Mucosa of rectum (tissue), 2 donors: ENCODE measurements at regions not wholly inside any gene's neighbourhood (a gene's known extent, or its start where the extent isn't known, plus 50 kb on each side); places are given as distances from the start of the nearest gene placed in this dataset.

Source experiments
- H3K27ac ChIP-seq, 2 donors: one replicate each; pipeline ENCODE4 v1.7.0; 2013; ENCODE audit warnings: inconsistent platforms in 2 of 2, low read depth in 2 of 2, low read length in 2 of 2
- H3K27me3 ChIP-seq, 2 donors: one replicate each; pipeline ENCODE4 v1.7.0; 2013; ENCODE audit warnings: low read length in 2 of 2; ENCODE audit not compliant: control insufficient read depth in 2 of 2, insufficient read depth in 2 of 2
- H3K36me3 ChIP-seq, 2 donors: one replicate each; pipeline ENCODE4 v1.7.0; 2013; ENCODE audit warnings: low read length in 2 of 2; ENCODE audit not compliant: control insufficient read depth in 2 of 2, insufficient read depth in 2 of 2
- H3K4me1 ChIP-seq, 2 donors: one replicate each; pipeline ENCODE4 v1.7.0; 2013; ENCODE audit warnings: low read length in 2 of 2, mild to moderate bottlenecking in 1 of 2; ENCODE audit not compliant: control insufficient read depth in 2 of 2, insufficient read depth in 2 of 2
- H3K4me3 ChIP-seq, 2 donors: one replicate each; pipeline ENCODE4 v1.7.0; 2013; ENCODE audit warnings: low read length in 2 of 2
- H3K9ac ChIP-seq, 2 donors: one replicate each; pipeline ENCODE4 v1.7.0; 2013; ENCODE audit warnings: low read length in 2 of 2, low read depth in 1 of 2, mild to moderate bottlenecking in 1 of 2
- H3K9me3 ChIP-seq, 2 donors: one replicate each; pipeline ENCODE4 v1.7.0; 2013; ENCODE audit warnings: low read length in 2 of 2; ENCODE audit not compliant: control insufficient read depth in 2 of 2
- donor health status: healthy.
- donor health status: Normal muscosa, but diverticular disease.

DNA sequence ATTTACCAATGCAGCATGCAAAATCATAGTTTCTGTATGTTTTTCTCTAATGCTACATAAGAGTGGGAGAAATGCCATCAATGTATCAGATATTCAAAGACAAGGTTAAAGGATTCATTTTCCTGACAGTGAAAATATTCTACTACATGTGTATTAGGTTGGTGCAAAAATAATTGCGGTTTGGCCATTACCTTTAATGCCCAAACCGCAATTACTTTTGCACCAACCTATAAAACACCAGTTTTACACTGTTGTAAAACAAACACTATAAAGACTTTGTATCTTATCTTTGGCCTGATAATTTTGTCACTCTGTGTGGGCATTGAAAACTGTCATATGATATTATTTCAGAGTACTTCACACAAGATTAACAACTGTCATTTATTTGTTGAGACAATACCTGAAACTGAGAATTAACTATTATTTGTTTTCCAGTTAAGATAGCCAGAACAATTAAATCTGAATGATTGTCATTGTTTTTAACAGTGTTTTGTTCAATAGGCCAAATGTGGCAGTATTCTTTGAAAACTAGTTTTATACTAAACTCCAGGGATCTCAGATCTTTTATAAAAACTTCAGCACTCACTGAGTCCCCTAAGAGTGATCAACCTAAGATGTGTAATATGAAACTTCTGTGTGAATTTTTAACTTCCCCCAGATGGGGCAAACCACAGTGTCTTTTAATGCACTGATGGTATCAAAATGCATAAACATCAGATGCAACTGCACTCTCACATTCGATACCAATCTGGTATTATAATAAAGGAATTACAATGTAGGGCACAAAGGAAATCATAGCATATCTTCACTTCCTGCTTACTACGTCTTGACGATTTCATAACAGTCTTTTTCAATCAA, 53.8 kb upstream of the FBN2 start:
- no peak overlapping the region for H3K4me3 ChIP-seq
- no peaks in the 10 kb centered on the region for H3K4me1 ChIP-seq
- H3K27me3 ChIP-seq: no peaks in the 10 kb centered on the region
- no peaks in the 10 kb centered on the region for H3K36me3 ChIP-seq
- H3K9ac ChIP-seq: no peak overlapping the region
- no peak overlapping the region for H3K27ac ChIP-seq
- no peaks in the 10 kb centered on the region for H3K9me3 ChIP-seq

DNA sequence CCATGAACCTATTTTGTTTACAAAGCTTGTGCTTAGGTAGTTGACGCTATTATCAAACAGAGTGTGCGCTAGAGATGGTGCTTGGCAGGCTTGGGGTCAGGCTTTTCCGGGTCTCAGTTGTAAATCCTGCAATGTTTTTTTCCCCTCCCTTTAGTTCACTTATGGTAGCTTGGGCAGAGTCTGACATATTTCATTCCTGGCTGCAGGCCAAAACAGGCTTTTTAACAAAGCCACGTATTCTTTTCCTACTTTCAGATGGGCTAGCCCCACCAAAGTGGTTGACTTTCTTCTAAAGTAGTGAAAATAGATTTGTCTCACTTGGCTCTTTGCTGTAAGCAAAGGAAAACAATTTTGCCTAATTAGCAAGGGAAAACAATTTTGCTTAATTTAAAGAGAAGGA, 58.0 kb upstream of the FBN2 start:
- H3K36me3 ChIP-seq: no peaks in the 10 kb centered on the region
- no peaks in the 10 kb centered on the region for H3K4me1 ChIP-seq
- no peak overlapping the region for H3K27ac ChIP-seq
- no peaks in the 10 kb centered on the region for H3K9me3 ChIP-seq
- H3K4me3 ChIP-seq: no peak overlapping the region
- H3K9ac ChIP-seq: no peak overlapping the region
- H3K27me3 ChIP-seq: no peaks in the 10 kb centered on the region

DNA sequence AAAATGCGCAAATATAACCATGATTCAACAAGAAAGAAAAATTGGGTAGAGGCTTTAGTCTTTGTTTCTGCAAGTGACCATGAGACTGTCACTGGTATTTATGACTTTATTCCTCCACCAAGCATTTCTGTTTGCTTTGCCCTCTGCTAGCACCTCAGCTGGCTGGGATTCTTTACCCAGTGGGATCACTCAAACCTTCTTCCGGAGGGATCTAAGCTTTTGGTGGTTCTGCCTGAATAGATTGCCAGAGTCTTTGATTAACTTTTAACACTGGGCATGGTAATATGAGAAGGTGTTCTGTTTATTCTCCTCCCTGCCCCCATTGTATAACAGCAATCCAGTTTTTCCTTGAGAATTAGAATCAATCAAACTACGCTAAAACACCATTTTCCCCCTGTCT, 59.1 kb upstream of the FBN2 start:
- no peak overlapping the region for H3K27ac ChIP-seq
- H3K4me3 ChIP-seq: no peak overlapping the region
- no peak overlapping the region for H3K9ac ChIP-seq
- H3K4me1 ChIP-seq: no peaks in the 10 kb centered on the region
- H3K36me3 ChIP-seq: no peaks in the 10 kb centered on the region
- H3K9me3 ChIP-seq: no peaks in the 10 kb centered on the region
- no peaks in the 10 kb centered on the region for H3K27me3 ChIP-seq

DNA sequence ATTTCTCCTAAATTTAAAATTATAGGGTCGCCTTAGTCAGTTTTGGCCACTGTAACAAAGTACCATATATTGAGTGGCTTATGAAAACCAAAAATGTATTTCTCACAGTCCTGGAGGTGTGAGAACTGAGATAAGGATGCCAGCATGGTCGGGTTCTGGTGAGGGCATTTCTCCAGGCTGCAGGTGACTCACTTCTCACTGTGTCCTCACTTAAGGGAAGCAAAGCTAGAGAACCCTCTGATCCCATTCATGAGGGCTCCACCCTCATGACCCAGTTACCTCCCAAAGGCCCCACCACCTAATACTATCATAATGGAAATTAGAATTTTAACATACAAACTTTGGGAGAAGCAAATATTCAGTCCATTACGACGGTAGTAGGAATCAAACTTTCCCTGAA, 75.1 kb upstream of the FBN2 start:
- H3K27me3 ChIP-seq: no peaks in the 10 kb centered on the region
- no peak overlapping the region for H3K27ac ChIP-seq
- H3K9me3 ChIP-seq: no peaks in the 10 kb centered on the region
- no peaks in the 10 kb centered on the region for H3K36me3 ChIP-seq
- no peaks in the 10 kb centered on the region for H3K4me1 ChIP-seq
- no peak overlapping the region for H3K9ac ChIP-seq
- H3K4me3 ChIP-seq: no peak overlapping the region

DNA sequence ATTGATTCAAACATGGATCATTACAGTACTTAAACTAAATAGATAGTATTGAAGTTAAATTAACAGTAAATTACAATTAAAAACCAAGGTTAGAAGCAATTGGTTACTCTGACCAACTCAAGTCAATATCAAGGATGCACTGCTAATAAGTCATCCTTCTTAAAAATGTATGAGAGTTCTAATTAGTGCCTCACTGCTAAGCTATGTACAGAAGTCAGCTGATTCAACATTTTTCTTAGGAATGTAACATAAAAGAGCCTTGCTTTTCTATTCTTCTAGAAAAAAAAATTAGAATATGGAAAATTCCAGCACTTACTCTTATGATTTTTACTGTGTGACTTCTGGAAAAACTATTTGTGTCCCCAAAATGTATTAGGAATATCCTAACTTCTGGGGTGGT, 75.7 kb upstream of the FBN2 start:
- Histone ChIP-seq H3K27me3 (no peaks in the 10 kb centered on the region), H3K9me3 (no peaks in the 10 kb centered on the region), H3K36me3 (no peaks in the 10 kb centered on the region), H3K9ac (no peak overlapping the region), H3K4me3 (no peak overlapping the region), H3K27ac (no peak overlapping the region), H3K4me1 (no peaks in the 10 kb centered on the region)

DNA sequence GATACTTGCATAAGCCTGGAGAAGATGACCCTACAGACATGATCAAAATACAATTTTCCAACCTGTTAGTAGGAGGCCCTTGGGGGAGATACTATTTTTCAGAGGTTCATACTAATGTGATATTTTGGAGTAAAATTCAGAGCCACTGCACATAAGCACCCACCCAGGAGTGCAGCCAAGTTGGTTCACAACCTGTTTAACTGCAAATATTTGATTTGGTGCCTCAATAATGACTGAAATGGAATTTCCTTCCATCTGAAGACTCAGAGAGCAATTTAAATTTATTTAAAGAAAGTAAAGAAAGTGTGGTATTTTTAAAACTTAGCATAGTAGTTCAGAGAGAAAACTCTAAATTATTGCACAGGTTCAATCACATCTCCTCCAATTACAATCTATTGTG, 77.5 kb upstream of the FBN2 start:
- Histone ChIP-seq H3K9ac (no peak overlapping the region), H3K4me3 (no peak overlapping the region), H3K27me3 (no peaks in the 10 kb centered on the region), H3K27ac (no peak overlapping the region), H3K4me1 (no peaks in the 10 kb centered on the region), H3K36me3 (no peaks in the 10 kb centered on the region), H3K9me3 (no peaks in the 10 kb centered on the region)

DNA sequence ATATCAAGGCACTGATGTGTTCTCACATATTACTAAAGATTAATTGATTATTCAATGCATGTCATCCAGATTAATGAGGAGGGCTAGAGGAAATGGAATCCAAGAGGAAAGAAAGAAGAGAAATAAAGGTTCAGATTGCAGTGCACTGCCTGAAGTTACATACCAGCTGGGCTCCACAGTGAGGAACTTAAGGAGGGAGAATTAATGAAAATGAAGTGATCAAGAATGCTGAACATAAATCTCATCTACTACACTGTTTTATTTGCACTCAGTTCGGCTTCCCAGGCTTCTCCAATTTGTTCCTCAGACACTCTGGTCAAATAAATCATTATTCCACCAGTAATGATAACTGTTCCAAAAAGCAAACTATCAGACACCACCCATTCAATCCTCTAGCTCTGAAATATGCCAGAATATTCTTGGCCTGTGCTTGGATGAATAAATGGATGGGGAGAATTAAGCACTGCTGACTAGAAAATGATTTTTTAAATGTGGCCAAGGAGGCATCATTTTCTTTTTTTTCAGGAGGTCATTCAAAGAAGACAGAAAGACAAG, 88.6 kb upstream of the FBN2 start:
- Histone ChIP-seq H3K4me1 (no peaks in the 10 kb centered on the region), H3K9ac (no peak overlapping the region), H3K4me3 (no peak overlapping the region), H3K36me3 (no peaks in the 10 kb centered on the region), H3K9me3 (no peaks in the 10 kb centered on the region), H3K27ac (no peak overlapping the region), H3K27me3 (no peaks in the 10 kb centered on the region)

DNA sequence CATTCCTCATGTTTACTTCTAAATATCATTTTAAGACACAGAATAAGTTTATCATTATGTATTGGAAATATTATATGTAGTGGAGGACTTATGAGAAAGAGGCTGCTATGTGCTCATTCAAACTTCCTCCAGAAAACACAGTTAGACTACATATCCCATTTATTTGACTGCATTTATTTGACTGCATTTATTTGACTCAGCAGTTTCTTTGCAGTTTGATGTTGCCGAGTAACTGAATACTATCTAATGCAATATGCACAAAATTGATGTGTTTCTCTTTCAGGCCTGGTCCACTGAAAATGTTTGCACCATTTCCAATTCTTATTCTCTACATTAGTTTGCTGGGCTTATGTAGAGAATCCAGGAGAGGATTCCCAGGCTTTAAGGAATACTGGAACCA, 89.9 kb upstream of the FBN2 start:
- Histone ChIP-seq H3K9me3 (no peaks in the 10 kb centered on the region), H3K9ac (no peak overlapping the region), H3K27ac (no peak overlapping the region), H3K4me1 (no peaks in the 10 kb centered on the region), H3K36me3 (no peaks in the 10 kb centered on the region), H3K4me3 (no peak overlapping the region), H3K27me3 (no peaks in the 10 kb centered on the region)

DNA sequence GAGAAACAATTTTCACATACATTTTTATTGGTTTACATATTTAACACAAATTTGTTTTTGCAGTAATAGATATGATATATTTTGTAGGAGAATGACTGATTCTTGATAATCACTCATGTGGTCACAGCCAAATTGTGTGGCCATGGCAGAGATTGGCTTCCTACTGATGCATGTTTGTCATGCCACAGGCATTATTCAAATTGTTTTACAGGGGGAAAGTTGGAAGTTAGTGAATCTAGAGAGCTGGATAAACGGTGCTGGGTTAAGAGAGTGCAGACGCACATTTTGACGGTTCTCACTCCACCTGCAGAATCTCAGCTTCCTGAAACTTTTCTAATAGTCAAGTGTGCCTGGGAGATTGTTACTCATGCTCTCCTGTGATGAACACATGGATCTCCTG, 91.1 kb upstream of the FBN2 start:
- H3K9me3 ChIP-seq: no peaks in the 10 kb centered on the region
- H3K27me3 ChIP-seq: no peaks in the 10 kb centered on the region
- H3K4me3 ChIP-seq: no peak overlapping the region
- H3K36me3 ChIP-seq: no peaks in the 10 kb centered on the region
- H3K9ac ChIP-seq: no peak overlapping the region
- H3K4me1 ChIP-seq: no peaks in the 10 kb centered on the region
- no peak overlapping the region for H3K27ac ChIP-seq

DNA sequence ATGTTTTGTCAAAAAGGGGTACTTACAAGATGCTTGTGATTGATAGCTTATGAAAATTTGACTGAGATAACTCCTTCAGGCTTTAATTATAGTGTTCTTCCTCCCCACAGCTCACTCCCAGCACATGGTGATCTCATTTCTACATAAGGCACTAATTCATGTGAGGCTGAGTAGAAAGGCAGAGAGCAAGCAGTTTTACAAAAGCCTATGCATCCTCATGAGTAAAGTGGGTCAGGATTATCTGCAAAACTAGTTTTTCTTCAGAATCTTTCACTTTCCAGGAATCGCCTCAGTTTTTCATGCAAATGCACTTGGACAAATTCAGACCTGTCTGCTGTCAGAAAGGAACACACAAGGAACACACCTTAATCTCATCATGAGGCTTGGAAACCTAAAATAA, 92.1 kb upstream of the FBN2 start:
- Histone ChIP-seq H3K9ac (no peak overlapping the region), H3K27ac (no peak overlapping the region), H3K4me3 (no peak overlapping the region), H3K27me3 (no peaks in the 10 kb centered on the region), H3K4me1 (no peaks in the 10 kb centered on the region), H3K36me3 (no peaks in the 10 kb centered on the region), H3K9me3 (no peaks in the 10 kb centered on the region)
